ENCODE measurements at regions not wholly inside any gene's neighbourhood (a gene's known extent, or its start where the extent isn't known, plus 50 kb on each side); places are given as distances from the start of the nearest gene placed in this dataset.
A peak's percentile ranks its signal among the peaks of the same experiment; 100 is the strongest.
"Not testable (repeated sequence)": the region's sequence is repeated elsewhere in the genome, so short reads cannot be mapped to it uniquely, and the experiment has no call there.

DNA sequence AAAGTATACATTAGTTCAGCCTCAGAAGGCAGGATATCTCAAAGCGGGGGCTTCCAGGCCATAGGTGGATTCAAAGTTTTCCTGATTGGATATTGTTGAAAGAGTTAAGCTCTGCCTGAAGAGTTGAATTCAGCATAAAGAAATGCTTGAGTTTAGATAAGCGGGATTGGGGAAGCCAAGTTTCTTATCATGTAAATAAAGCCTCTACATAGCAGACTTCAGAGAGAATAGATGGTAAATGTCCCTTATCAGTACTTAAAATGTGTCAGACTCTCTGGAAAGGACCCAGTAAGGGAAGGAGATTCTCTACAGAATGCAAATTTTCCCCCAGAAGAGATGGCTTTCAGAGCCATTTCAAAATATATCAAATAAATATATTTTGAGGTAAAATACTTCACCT, 423.5 kb downstream of the SHISA9 start:
- H3K4me3 ChIP-seq (ENCODE audit: low read length) = no peak overlapping the region
- DNase-seq (ENCODE audit: low read depth) = no peak
- no peak for TF ChIP-seq CTCF (IDR thresholded peaks at IDR 0.05; ENCODE audit: insufficient read depth, low read depth, low read length, missing control alignments)

DNA sequence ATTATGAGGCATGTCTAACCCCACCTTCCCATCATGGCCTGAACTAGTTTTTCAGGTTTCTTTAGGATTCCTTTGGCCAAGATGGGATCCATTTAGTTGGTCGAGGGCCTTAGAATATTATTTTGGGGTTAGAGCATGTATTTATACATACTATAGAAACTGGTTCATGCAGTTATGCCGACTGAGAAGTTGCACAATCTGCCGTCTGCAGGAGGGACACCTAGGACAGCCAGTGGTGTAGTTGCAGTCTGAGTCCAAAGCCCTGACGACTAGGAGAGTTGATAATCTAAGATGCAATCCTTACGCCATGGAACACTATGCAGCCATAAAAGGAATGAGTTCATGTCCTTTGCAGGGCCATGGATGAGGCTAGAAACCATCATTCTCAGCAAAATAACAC, 424.0 kb downstream of the SHISA9 start:
- no peak for TF ChIP-seq CTCF (IDR thresholded peaks at IDR 0.05; ENCODE audit: insufficient read depth, low read depth, low read length, missing control alignments)
- no peak overlapping the region for H3K4me3 ChIP-seq (ENCODE audit: low read length)
- DNase-seq (ENCODE audit: low read depth) = peak; percentile 1

- TF ChIP-seq CTCF (IDR thresholded peaks at IDR 0.05; ENCODE audit: insufficient read depth, low read depth, low read length, missing control alignments) = no peak
- no peak overlapping the region for H3K4me3 ChIP-seq (ENCODE audit: low read length)
- no peak for DNase-seq (ENCODE audit: low read depth)
Observed at GRCh38 chr16:13331918-13332317, 430.5 kb downstream of the SHISA9 start.

- no peak for DNase-seq (ENCODE audit: low read depth)
- no peak overlapping the region for H3K4me3 ChIP-seq (ENCODE audit: low read length)
- TF ChIP-seq CTCF (IDR thresholded peaks at IDR 0.05; ENCODE audit: insufficient read depth, low read depth, low read length, missing control alignments) = no peak
Observed at GRCh38 chr16:13332713-13333255, 431.4 kb downstream of the SHISA9 start.

GRCh38 chr16:13333336-13333735, 431.9 kb downstream of the SHISA9 start:
- H3K4me3 ChIP-seq (ENCODE audit: low read length) = no peak overlapping the region
- no peak for TF ChIP-seq CTCF (IDR thresholded peaks at IDR 0.05; ENCODE audit: insufficient read depth, low read depth, low read length, missing control alignments)
- no peak for DNase-seq (ENCODE audit: low read depth)

GRCh38 chr16:13335879-13336278, 434.5 kb downstream of the SHISA9 start:
- no peak for TF ChIP-seq CTCF (IDR thresholded peaks at IDR 0.05; ENCODE audit: insufficient read depth, low read depth, low read length, missing control alignments)
- H3K4me3 ChIP-seq (ENCODE audit: low read length) = no peak overlapping the region
- no peak for DNase-seq (ENCODE audit: low read depth)

GRCh38 chr16:13336335-13336734, 434.9 kb downstream of the SHISA9 start:
- TF ChIP-seq CTCF (IDR thresholded peaks at IDR 0.05; ENCODE audit: insufficient read depth, low read depth, low read length, missing control alignments) = no peak
- no peak for DNase-seq (ENCODE audit: low read depth)
- H3K4me3 ChIP-seq (ENCODE audit: low read length) = no peak overlapping the region

DNA sequence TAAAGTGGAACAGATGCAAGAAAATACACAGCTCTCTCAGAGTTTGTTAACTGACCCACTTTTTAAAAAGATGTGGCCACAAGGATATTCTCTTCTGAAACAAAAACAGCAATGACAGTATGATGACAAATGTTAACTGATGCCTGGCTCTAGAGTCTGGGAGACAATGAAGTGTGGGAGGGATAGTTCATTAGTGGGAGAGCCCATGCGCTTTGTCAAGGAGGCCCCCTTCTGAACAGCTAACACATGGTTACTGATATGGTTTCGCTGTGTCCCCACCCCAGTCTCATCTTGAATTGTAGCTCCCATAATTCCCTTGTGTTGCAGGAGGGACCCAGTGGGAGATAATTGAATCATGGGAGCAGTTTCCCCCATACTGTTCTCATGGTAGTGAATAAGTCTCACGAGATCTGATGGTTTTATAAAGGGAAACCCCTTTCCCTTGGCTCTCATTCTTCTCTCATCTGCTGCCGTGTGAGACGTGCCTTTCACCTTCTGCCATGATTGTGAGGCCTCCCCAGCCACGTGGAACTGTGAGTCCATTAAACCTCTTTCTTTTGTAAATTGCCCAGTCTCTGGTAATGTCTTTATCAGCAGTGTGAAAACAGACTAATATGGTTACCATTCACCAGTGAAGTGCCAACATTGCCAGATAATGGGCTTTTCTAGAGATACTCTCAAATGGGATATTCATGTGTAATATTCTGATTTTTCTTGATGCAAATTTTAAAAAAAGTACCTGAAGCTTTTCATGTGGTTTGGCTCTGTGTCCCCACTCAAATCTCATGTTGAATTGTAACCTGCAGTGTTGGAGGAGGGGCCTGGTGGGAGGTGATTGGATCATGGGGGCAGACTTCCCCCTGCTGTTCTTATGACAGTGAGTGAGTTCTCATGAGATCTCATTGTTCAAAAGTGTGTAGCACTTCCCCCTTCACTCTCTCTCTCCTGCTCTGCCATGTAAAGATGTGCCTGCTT, 435.8 kb downstream of the SHISA9 start:
- not testable (repeated sequence) for DNase-seq (ENCODE audit: low read depth); H3K4me3 ChIP-seq (ENCODE audit: low read length)
